ENCODE measurements at regions not wholly inside any gene's neighbourhood (a gene's known extent, or its start where the extent isn't known, plus 50 kb on each side); places are given as distances from the start of the nearest gene placed in this dataset.

- BruUV-seq (replicated peaks) = no TSS peak
- DNase-seq (ENCODE audit: low read depth, low spot score) (no peak), ATAC-seq (no peak)
- H3K4me3 ChIP-seq (ENCODE audit: low read depth in 2 of 2, low read length in 2 of 2) = no peak overlapping the region
- H3K27ac ChIP-seq (ENCODE audit: low read length) = no peak overlapping the region
- intact Hi-C loops (cut with micrococcal nuclease; ENCODE audit: unreplicated experiment) (no loop called here), in situ Hi-C loops (cut with HindIII; ENCODE audit: low pct_unique_long_range_greater_than_20kb, low sequenced_read_pairs) (no loop called here)
- H3K9me3 ChIP-seq (ENCODE audit: control insufficient read depth, insufficient read depth, low read depth, low read length) = 0 out of 2 replicates have a peak, but pooled peaks cover 3% of the 10 kb centered on the region
- POLR2A ChIA-PET = no interaction called here
- TF ChIP-seq REST (IDR thresholded peaks at IDR 0.05; ENCODE audit: insufficient read depth in 1 of 2, low read depth in 2 of 2, low read length in 1 of 2) (no peak), POLR2AphosphoS5 (IDR thresholded peaks at IDR 0.05; ENCODE audit: low read depth, low read length) (no peak)
- CTCF ChIA-PET = no interaction called here
- no peaks in the 10 kb centered on the region for H3K27me3 ChIP-seq (ENCODE audit: control insufficient read depth, insufficient read depth, low read length)
- H3K36me3 ChIP-seq (ENCODE audit: control insufficient read depth, insufficient read depth, low read length) = no peaks in the 10 kb centered on the region
- H3K4me1 ChIP-seq (ENCODE audit: control insufficient read depth, insufficient read depth, low read length) = no peaks in the 10 kb centered on the region
These were observed 178.4 kb upstream of the GPR101 start for GRCh38 chrX:137212078-137212632.

- Histone ChIP-seq H3K27me3 (ENCODE audit: control insufficient read depth, insufficient read depth, low read length) (no peaks in the 10 kb centered on the region), H3K27ac (ENCODE audit: low read length) (no peak overlapping the region), H3K9me3 (ENCODE audit: control insufficient read depth, insufficient read depth, low read depth, low read length) (no peaks in the 10 kb centered on the region), H3K4me1 (ENCODE audit: control insufficient read depth, insufficient read depth, low read length) (no peaks in the 10 kb centered on the region), H3K4me3 (ENCODE audit: low read depth in 2 of 2, low read length in 2 of 2) (no peak overlapping the region), H3K36me3 (ENCODE audit: control insufficient read depth, insufficient read depth, low read length) (no peaks in the 10 kb centered on the region)
- in situ Hi-C loops (cut with HindIII; ENCODE audit: low pct_unique_long_range_greater_than_20kb, low sequenced_read_pairs) = no loop called here
- ATAC-seq (no peak), DNase-seq (ENCODE audit: low read depth, low spot score) (no peak)
- no peak for TF ChIP-seq REST (IDR thresholded peaks at IDR 0.05; ENCODE audit: insufficient read depth in 1 of 2, low read depth in 2 of 2, low read length in 1 of 2)
- TF ChIP-seq SIN3A (IDR thresholded peaks at IDR 0.05; ENCODE audit: borderline replicate concordance, insufficient read depth, low read depth, low read length) = no peak
- no peak for TF ChIP-seq CTCF (IDR thresholded peaks at IDR 0.05)
- no peak for TF ChIP-seq POLR2AphosphoS5 (IDR thresholded peaks at IDR 0.05; ENCODE audit: low read depth, low read length)
- TF ChIP-seq TCF7L2 (IDR thresholded peaks at IDR 0.05; ENCODE audit: low read depth, low read length) = no peak
- ChIA-PET POLR2A (no interaction called here), CTCF (no interaction called here)
- BruUV-seq (replicated peaks) = no TSS peak
- intact Hi-C loops (cut with micrococcal nuclease; ENCODE audit: unreplicated experiment) = no loop called here
These were observed 164.2 kb upstream of the GPR101 start for GRCh38 chrX:137198040-137198439.
